ENCODE measurements at regions not wholly inside any gene's neighbourhood (a gene's known extent, or its start where the extent isn't known, plus 50 kb on each side); places are given as distances from the start of the nearest gene placed in this dataset.

GRCh38 chr17:36665417-36665816 lies 64.0 kb downstream of the MRM1 start:
- TF ChIP-seq OSR2 (tag by site-specific recombination; IDR thresholded peaks at IDR 0.05) (no peak), CTCF (tag by site-specific recombination; IDR thresholded peaks at IDR 0.05) (no peak), ZNF530 (tag by site-specific recombination; IDR thresholded peaks at IDR 0.05; ENCODE audit: low read depth) (no peak), PRDM4 (tag by site-specific recombination; IDR thresholded peaks at IDR 0.05) (no peak), SP2 (tag by site-specific recombination; IDR thresholded peaks at IDR 0.05) (no peak), ZNF138 (tag by site-specific recombination; IDR thresholded peaks at IDR 0.05; ENCODE audit: borderline replicate concordance) (no peak), TCF7L2 (IDR thresholded peaks at IDR 0.05; ENCODE audit: borderline replicate concordance, low read depth, low read length) (no peak), GLI4 (tag by site-specific recombination; IDR thresholded peaks at IDR 0.05) (no peak), ZNF350 (tag by site-specific recombination; IDR thresholded peaks at IDR 0.05) (no peak), ZNF768 (tag by site-specific recombination; IDR thresholded peaks at IDR 0.05) (no peak)

Data from HEK293 (cell line).